SU-DHL-6 (cell line): ENCODE measurements at regions not wholly inside any gene's neighbourhood (a gene's known extent, or its start where the extent isn't known, plus 50 kb on each side); places are given as distances from the start of the nearest gene placed in this dataset.

Source experiments
- H2AFZ ChIP-seq: fragments of 200-600 bp; sonication (generic); 2 replicates; pipeline ENCODE4 v1.6.1; 2014; ENCODE audit warnings: low read depth, mild to moderate bottlenecking, moderate library complexity, mixed read lengths, antibody characterized with exemption, low read length; ENCODE audit not compliant: severe bottlenecking
- H3F3A ChIP-seq: fragments of 200-600 bp; shearing (Covaris generic); 2 replicates; pipeline ENCODE4 v1.6.0; 2016; ENCODE audit warnings: antibody characterized with exemption, mild to moderate bottlenecking; ENCODE audit not compliant: insufficient read depth
- H3K27ac ChIP-seq: fragments of 200-600 bp; sonication (generic); 2 replicates; pipeline ENCODE4 v1.5.1; 2016; ENCODE audit warnings: low read depth, mild to moderate bottlenecking, low read length, moderate library complexity, mixed read lengths
- H3K27me3 ChIP-seq: fragments of 200-600 bp; sonication (generic), shearing (Covaris generic); 2 replicates; pipeline ENCODE4 v1.6.0; 2014; ENCODE audit warnings: mild to moderate bottlenecking, low read length
- H3K36me3 ChIP-seq: fragments of 200-600 bp; sonication (generic); 2 replicates; pipeline ENCODE4 v1.6.1; 2014; ENCODE audit warnings: mild to moderate bottlenecking, low read length, mixed read lengths
- H3K4me2 ChIP-seq: fragments of 300-600, 200-600 bp; shearing (Covaris generic), sonication (generic); 2 replicates; pipeline ENCODE4 v1.6.0; 2014; ENCODE audit warnings: low read length, low read depth, mild to moderate bottlenecking; ENCODE audit not compliant: poor library complexity, severe bottlenecking
- H3K4me3 ChIP-seq: fragments of 200-600 bp; sonication (generic); 2 replicates; pipeline ENCODE4 v1.5.1; 2014; ENCODE audit warnings: antibody characterized with exemption, low read length, mild to moderate bottlenecking, mixed read lengths; ENCODE audit not compliant: insufficient read depth, poor library complexity, severe bottlenecking
- H3K79me2 ChIP-seq: fragments of 200-600 bp; sonication (generic); 2 replicates; pipeline ENCODE4 v1.6.1; 2014; ENCODE audit warnings: mild to moderate bottlenecking, low read length, moderate library complexity; ENCODE audit not compliant: insufficient read depth
- H3K9ac ChIP-seq: fragments of 200-600 bp; sonication (generic); 2 replicates; pipeline ENCODE4 v1.7.0; 2014; ENCODE audit warnings: mild to moderate bottlenecking, low read length
- H3K9me2 ChIP-seq: fragments of 200-600 bp; sonication (generic); replicated peaks from 2 replicates; pipeline ENCODE4 v1.6.1; 2014; ENCODE audit warnings: low read length; ENCODE audit not compliant: insufficient read depth
- H3K9me3 ChIP-seq: fragments of 200-600 bp; sonication (generic); 2 replicates; pipeline ENCODE4 v1.6.1; 2014; ENCODE audit warnings: low read length, mixed read lengths; ENCODE audit not compliant: insufficient read depth
- H4K20me1 ChIP-seq: fragments of 200-600 bp; sonication (generic); 2 replicates; pipeline ENCODE4 v1.6.1; 2014; ENCODE audit warnings: low read depth, mild to moderate bottlenecking, antibody characterized with exemption, low read length, moderate library complexity, mixed read lengths
- CTCF ChIP-seq: fragments of 200-600 bp; sonication (generic); IDR thresholded peaks from one replicate; pipeline ENCODE4 v1.5.1; 2017; ENCODE audit warnings: antibody characterized with exemption, mild to moderate bottlenecking, low read length, moderate library complexity; ENCODE audit not compliant: insufficient read depth, poor library complexity, severe bottlenecking
- EZH2phosphoT487 ChIP-seq: fragments of 200-600 bp; sonication (generic), shearing (Covaris generic); conservative IDR thresholded peaks from 2 replicates; pipeline ENCODE4 v1.6.1; 2018; ENCODE audit warnings: mild to moderate bottlenecking, antibody characterized with exemption, low read length, moderate library complexity, mixed read lengths

GRCh38 chr13:55517312-55517711 lies 1623.4 kb upstream of the PRR20A start:
- no peaks in the 10 kb centered on the region; the same call in 1 of the 2 replicates for H3K9me3 ChIP-seq
- H3K27ac ChIP-seq = no peak overlapping the region
- no peaks in the 10 kb centered on the region for H4K20me1 ChIP-seq
- H2AFZ ChIP-seq = no peak overlapping the region
- no peaks in the 10 kb centered on the region for H3K27me3 ChIP-seq
- no peaks in the 10 kb centered on the region for H3F3A ChIP-seq
- H3K4me2 ChIP-seq = no peak overlapping the region
- no peaks in the 10 kb centered on the region for H3K9me2 ChIP-seq
- TF ChIP-seq CTCF (no peak), EZH2phosphoT487 (no peak)
- H3K79me2 ChIP-seq = no peaks in the 10 kb centered on the region
- H3K9ac ChIP-seq = no peak overlapping the region
- H3K4me3 ChIP-seq = no peak overlapping the region
- no peaks in the 10 kb centered on the region for H3K36me3 ChIP-seq

- no peaks in the 10 kb centered on the region for H3K79me2 ChIP-seq
- H3K4me3 ChIP-seq = no peak overlapping the region
Observed at GRCh38 chr13:55528434-55528833, 1612.3 kb upstream of the PRR20A start.

GRCh38 chr13:55534306-55534705 lies 1606.4 kb upstream of the PRR20A start:
- Histone ChIP-seq H3K36me3 (no peaks in the 10 kb centered on the region; the same call in 1 of the 2 replicates), H3K9ac (no peak overlapping the region), H3K4me3 (no peak overlapping the region), H3K4me2 (no peak overlapping the region), H3K9me3 (0 out of 2 replicates have a peak, but pooled peaks cover 4% of the 10 kb centered on the region), H3F3A (no peaks in the 10 kb centered on the region), H3K27me3 (no peaks in the 10 kb centered on the region), H3K27ac (no peak overlapping the region), H3K9me2 (no peaks in the 10 kb centered on the region), H2AFZ (no peak overlapping the region), H4K20me1 (no peaks in the 10 kb centered on the region), H3K79me2 (no peaks in the 10 kb centered on the region)
- TF ChIP-seq CTCF (no peak), EZH2phosphoT487 (no peak)

More at GRCh38 chr13:55528434-55528833, 1612.3 kb upstream of the PRR20A start:
- Histone ChIP-seq H3K9me3 (no peaks in the 10 kb centered on the region), H3K4me2 (no peak overlapping the region), H3F3A (no peaks in the 10 kb centered on the region), H4K20me1 (no peaks in the 10 kb centered on the region), H3K27ac (no peak overlapping the region), H3K9me2 (no peaks in the 10 kb centered on the region), H3K27me3 (no peaks in the 10 kb centered on the region), H3K36me3 (no peaks in the 10 kb centered on the region; the same call in 1 of the 2 replicates), H3K9ac (no peak overlapping the region), H2AFZ (no peak overlapping the region)
- TF ChIP-seq EZH2phosphoT487 (no peak), CTCF (no peak)
